ENCODE measurements at regions not wholly inside any gene's neighbourhood (a gene's known extent, or its start where the extent isn't known, plus 50 kb on each side); places are given as distances from the start of the nearest gene placed in this dataset.
A peak's percentile ranks its signal among the peaks of the same experiment; 100 is the strongest.

- TF ChIP-seq HCFC1 (IDR thresholded peaks at IDR 0.05; ENCODE audit: low read length) (no peak), FOXM1 (IDR thresholded peaks at IDR 0.05; ENCODE audit: low read depth, low read length) (peak; percentile 85), CHD2 (IDR thresholded peaks at IDR 0.05; ENCODE audit: borderline replicate concordance, low read depth, low read length) (no peak; the same call in 1 of the 2 replicates), KDM1A (IDR thresholded peaks at IDR 0.05; ENCODE audit: borderline replicate concordance) (no peak), DPF2 (IDR thresholded peaks at IDR 0.05) (peak; percentile 91), CREB1 (IDR thresholded peaks at IDR 0.05; ENCODE audit: low read depth) (no peak), SUZ12 (IDR thresholded peaks at IDR 0.05; ENCODE audit: unreplicated experiment) (no peak), NFXL1 (IDR thresholded peaks at IDR 0.05; ENCODE audit: borderline replicate concordance) (no peak), NFIC (IDR thresholded peaks at IDR 0.05; ENCODE audit: low read depth, low read length) (peak; percentile 96), CBX3 (IDR thresholded peaks at IDR 0.05; ENCODE audit: borderline replicate concordance, low read depth) (no peak), NRF1 (conservative IDR thresholded peaks at IDR 0.05; ENCODE audit: low read depth, low read length) (no peak), SRF (IDR thresholded peaks at IDR 0.05; ENCODE audit: low read depth in 2 of 2, low read length in 2 of 2) (no peak), RAD51 (IDR thresholded peaks at IDR 0.05) (no peak), HSF1 (IDR thresholded peaks at IDR 0.05; ENCODE audit: low read depth, low read length) (no peak), CEBPZ (IDR thresholded peaks at IDR 0.05; ENCODE audit: low read depth, low read length) (no peak), MYC (IDR thresholded peaks at IDR 0.05; ENCODE audit: insufficient read depth, insufficient read length, insufficient replicate concordance, low read length, severe bottlenecking) (no peak), TCF3 (IDR thresholded peaks at IDR 0.05; ENCODE audit: borderline replicate concordance, insufficient read depth, low read depth, low read length) (no peak), RUNX3 (IDR thresholded peaks at IDR 0.05; ENCODE audit: low read length) (peak; percentile 100), ZBTB40 (IDR thresholded peaks at IDR 0.05; ENCODE audit: borderline replicate concordance) (no peak), ZBTB33 (IDR thresholded peaks at IDR 0.05) (no peak)
These were observed 864.2 kb downstream of the FAM181B start (continued) for GRCh38 chr11:81869351-81870065.
